Endodermal cell (in vitro differentiated cells): ENCODE measurements at regions not wholly inside any gene's neighbourhood (a gene's known extent, or its start where the extent isn't known, plus 50 kb on each side); places are given as distances from the start of the nearest gene placed in this dataset.
"Not testable (repeated sequence)": the region's sequence is repeated elsewhere in the genome, so short reads cannot be mapped to it uniquely, and the experiment has no call there.

Experiments
- DNase-seq: peaks from one replicate; pipeline ENCODE4 v3.0.0-alpha.2; 2017
- H3K27ac ChIP-seq: 2 replicates; pipeline ENCODE4 v1.5.1; 2013; ENCODE audit warnings: mild to moderate bottlenecking, low read depth, low read length, moderate library complexity
- H3K27me3 ChIP-seq: 2 replicates; pipeline ENCODE4 v1.6.1; 2013; ENCODE audit warnings: mild to moderate bottlenecking, low read length, moderate library complexity; ENCODE audit not compliant: insufficient read depth, control insufficient read depth, poor library complexity, severe bottlenecking
- H3K36me3 ChIP-seq: 2 replicates; pipeline ENCODE4 v1.7.0; 2013; ENCODE audit warnings: mild to moderate bottlenecking, low read length, moderate library complexity; ENCODE audit not compliant: control insufficient read depth, insufficient read depth
- H3K4me1 ChIP-seq: one replicate; pipeline ENCODE4 v1.7.0; 2013; ENCODE audit warnings: low read length; ENCODE audit not compliant: control insufficient read depth, insufficient read depth
- H3K4me3 ChIP-seq: 2 replicates; pipeline ENCODE4 v1.5.1; 2013; ENCODE audit warnings: mild to moderate bottlenecking, low read length, moderate library complexity
- H3K9ac ChIP-seq: 2 replicates; pipeline ENCODE4 v1.6.1; 2013; ENCODE audit warnings: mild to moderate bottlenecking, low read length, moderate library complexity; ENCODE audit not compliant: poor library complexity, severe bottlenecking; ENCODE audit errors: extremely low read depth
- H3K9me3 ChIP-seq: 2 replicates; pipeline ENCODE4 v1.6.1; 2013; ENCODE audit warnings: mild to moderate bottlenecking, low read length, moderate library complexity; ENCODE audit not compliant: control insufficient read depth
- H3K27ac Mint-ChIP-seq: 2 replicates; pipeline ENCODE4 v1.8.0; 2020; ENCODE audit warnings: mixed read lengths
- H3K27me3 Mint-ChIP-seq: 2 replicates; pipeline ENCODE4 v1.8.0; 2021; ENCODE audit warnings: mild to moderate bottlenecking, mixed read lengths; ENCODE audit not compliant: insufficient read depth
- H3K36me3 Mint-ChIP-seq: 2 replicates; pipeline ENCODE4 v1.8.0; 2020; ENCODE audit warnings: low read depth, mixed read lengths
- H3K4me1 Mint-ChIP-seq: 2 replicates; pipeline ENCODE4 v1.8.0; 2020; ENCODE audit warnings: mixed read lengths
- H3K4me3 Mint-ChIP-seq: 2 replicates; pipeline ENCODE4 v1.8.0; 2020; ENCODE audit warnings: mild to moderate bottlenecking, moderate library complexity, mixed read lengths
- H3K9me3 Mint-ChIP-seq: 2 replicates; pipeline ENCODE4 v1.8.0; 2020; ENCODE audit warnings: mild to moderate bottlenecking, mixed read lengths
- WGBS, 2 experiments: methylation state at CpG; one replicate each; pipeline versions ENCODE4 v1.1.5 to v1.1.7; 2013; ENCODE audit warnings: missing lambda C conversion rate in 2 of 2, mixed read lengths in 1 of 2; ENCODE audit not compliant: insufficient coverage in 1 of 2, insufficient read length in 1 of 2; 5-methylcytosine and 5-hydroxymethylcytosine counted together
- TF ChIP-seq, protein P1 (sequence below): fragments of 200-600 bp; sonication (generic); conservative IDR thresholded peaks from 2 replicates; pipeline ENCODE4 v1.5.0; 2021; ENCODE audit warnings: antibody characterized with exemption, mild to moderate bottlenecking

- no peaks in the 10 kb centered on the region for H3K27me3 Mint-ChIP-seq
- no peaks in the 10 kb centered on the region for H3K9me3 ChIP-seq
- no peak for DNase-seq
- H3K36me3 Mint-ChIP-seq = no peaks in the 10 kb centered on the region
- H3K27me3 ChIP-seq = no peaks in the 10 kb centered on the region
- H3K27ac Mint-ChIP-seq = peak overlapping the region; percentile 42
- H3K4me1 ChIP-seq = no peaks in the 10 kb centered on the region
- peaks cover 10% of the 10 kb centered on the region for H3K4me1 Mint-ChIP-seq
- 74 to 80% methylated on average over 7 to 8 of the region's 8 CpGs for WGBS, 2 experiments
- TF ChIP-seq, protein P1, sequence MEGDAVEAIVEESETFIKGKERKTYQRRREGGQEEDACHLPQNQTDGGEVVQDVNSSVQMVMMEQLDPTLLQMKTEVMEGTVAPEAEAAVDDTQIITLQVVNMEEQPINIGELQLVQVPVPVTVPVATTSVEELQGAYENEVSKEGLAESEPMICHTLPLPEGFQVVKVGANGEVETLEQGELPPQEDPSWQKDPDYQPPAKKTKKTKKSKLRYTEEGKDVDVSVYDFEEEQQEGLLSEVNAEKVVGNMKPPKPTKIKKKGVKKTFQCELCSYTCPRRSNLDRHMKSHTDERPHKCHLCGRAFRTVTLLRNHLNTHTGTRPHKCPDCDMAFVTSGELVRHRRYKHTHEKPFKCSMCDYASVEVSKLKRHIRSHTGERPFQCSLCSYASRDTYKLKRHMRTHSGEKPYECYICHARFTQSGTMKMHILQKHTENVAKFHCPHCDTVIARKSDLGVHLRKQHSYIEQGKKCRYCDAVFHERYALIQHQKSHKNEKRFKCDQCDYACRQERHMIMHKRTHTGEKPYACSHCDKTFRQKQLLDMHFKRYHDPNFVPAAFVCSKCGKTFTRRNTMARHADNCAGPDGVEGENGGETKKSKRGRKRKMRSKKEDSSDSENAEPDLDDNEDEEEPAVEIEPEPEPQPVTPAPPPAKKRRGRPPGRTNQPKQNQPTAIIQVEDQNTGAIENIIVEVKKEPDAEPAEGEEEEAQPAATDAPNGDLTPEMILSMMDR = no peak
- no peak overlapping the region for H3K9ac ChIP-seq
- no peak overlapping the region for H3K4me3 Mint-ChIP-seq
- H3K27ac ChIP-seq = no peak overlapping the region
- H3K36me3 ChIP-seq = no peaks in the 10 kb centered on the region
- peaks cover 2% of the 10 kb centered on the region for H3K9me3 Mint-ChIP-seq
- no peak overlapping the region for H3K4me3 ChIP-seq
These were observed 66.5 kb upstream of the TBL1XR1 start for GRCh38 chr3:177263615-177264368.

- Mint-ChIP-seq H3K36me3 (peaks cover 14% of the 10 kb centered on the region), H3K9me3 (peaks cover 36% of the 10 kb centered on the region)
- not testable (repeated sequence) for H3K4me1 ChIP-seq, H3K27me3 ChIP-seq, H3K4me1 Mint-ChIP-seq, H3K27ac ChIP-seq, H3K4me3 Mint-ChIP-seq, H3K27ac Mint-ChIP-seq, H3K36me3 ChIP-seq, H3K27me3 Mint-ChIP-seq, H3K4me3 ChIP-seq, H3K9ac ChIP-seq, DNase-seq
- H3K9me3 ChIP-seq = peaks cover 15% of the 10 kb centered on the region
- 97 to 100% methylated on average over 2 to 36 of the region's 36 CpGs for WGBS, 2 experiments
These were observed 74.7 kb upstream of the TBL1XR1 start for GRCh38 chr3:177271811-177272501.

GRCh38 chr3:177278016-177278415, 80.7 kb upstream of the TBL1XR1 start:
- no peak for DNase-seq
- Mint-ChIP-seq H3K9me3 (peaks cover 6% of the 10 kb centered on the region), H3K36me3 (no peaks in the 10 kb centered on the region), H3K27me3 (no peaks in the 10 kb centered on the region), H3K4me1 (peaks cover 38% of the 10 kb centered on the region), H3K27ac (no peak overlapping the region), H3K4me3 (no peak overlapping the region)
- Histone ChIP-seq H3K36me3 (no peaks in the 10 kb centered on the region), H3K9me3 (no peaks in the 10 kb centered on the region), H3K27ac (no peak overlapping the region), H3K4me3 (no peak overlapping the region), H3K9ac (no peak overlapping the region), H3K27me3 (no peaks in the 10 kb centered on the region), H3K4me1 (peaks cover 10% of the 10 kb centered on the region)
- TF ChIP-seq, protein P1 = no peak
